Effector memory CD8-positive, alpha-beta T cell (primary cell): ENCODE measurements at regions not wholly inside any gene's neighbourhood (a gene's known extent, or its start where the extent isn't known, plus 50 kb on each side); places are given as distances from the start of the nearest gene placed in this dataset.

Experiments used
- ATAC-seq: fragments of 150-1000 bp; cut with Tn5 transposase; replicated peaks from 2 replicates; pipeline ENCODE4 v1.10.0; 2021; ENCODE audit warnings: mild to moderate bottlenecking, moderate library complexity
- DNase-seq, 3 experiments: peaks; one replicate each; pipeline ENCODE4 v3.0.0; 2021
- H3K27ac Mint-ChIP-seq, 2 donors: one replicate each; pipeline ENCODE4 v1.8.0; 2022; ENCODE audit warnings: mild to moderate bottlenecking in 2 of 2, mixed read lengths in 2 of 2, moderate library complexity in 2 of 2
- H3K27me3 Mint-ChIP-seq, 2 donors: one replicate each; pipeline ENCODE4 v1.8.0; 2022; ENCODE audit warnings: mixed read lengths in 2 of 2
- H3K36me3 Mint-ChIP-seq: one replicate; pipeline ENCODE4 v1.8.0; 2022; ENCODE audit warnings: mild to moderate bottlenecking, moderate library complexity, mixed read lengths; ENCODE audit not compliant: insufficient read depth
- H3K4me1 Mint-ChIP-seq, 2 donors: one replicate each; pipeline ENCODE4 v1.8.0; 2022; ENCODE audit warnings: low read depth in 2 of 2, mixed read lengths in 2 of 2
- H3K4me3 Mint-ChIP-seq, 2 donors: one replicate each; pipeline ENCODE4 v1.8.0; 2022; ENCODE audit warnings: mild to moderate bottlenecking in 2 of 2, mixed read lengths in 2 of 2, moderate library complexity in 2 of 2
- H3K9me3 Mint-ChIP-seq, 2 donors: one replicate each; pipeline ENCODE4 v1.8.0; 2022; ENCODE audit warnings: mixed read lengths in 2 of 2

GRCh38 chr6:105985816-105986632, 100.1 kb upstream of the PRDM1 start:
- DNase-seq, result no peak
- H3K4me1 Mint-ChIP-seq, result peaks cover 1 to 14% of the 10 kb centered on the region in 2 donors
- ATAC-seq, result no peak
- H3K9me3 Mint-ChIP-seq, result no peaks in the 10 kb centered on the region
- H3K36me3 Mint-ChIP-seq, result no peaks in the 10 kb centered on the region
- no peak overlapping the region for H3K27ac Mint-ChIP-seq
- H3K4me3 Mint-ChIP-seq, result no peak overlapping the region
- peaks cover 12 to 30% of the 10 kb centered on the region in 2 donors for H3K27me3 Mint-ChIP-seq

GRCh38 chr6:105985098-105985815, 100.9 kb upstream of the PRDM1 start:
- no peaks in the 10 kb centered on the region for H3K36me3 Mint-ChIP-seq
- no peak overlapping the region for H3K4me3 Mint-ChIP-seq
- no peak for ATAC-seq
- DNase-seq, result no peak
- H3K9me3 Mint-ChIP-seq, result no peaks in the 10 kb centered on the region
- peaks cover 12 to 37% of the 10 kb centered on the region in 2 donors for H3K27me3 Mint-ChIP-seq
- H3K4me1 Mint-ChIP-seq, result peaks cover 6 to 16% of the 10 kb centered on the region in 2 donors
- H3K27ac Mint-ChIP-seq, result no peak overlapping the region

- H3K4me3 Mint-ChIP-seq, result no peak overlapping the region
- no peak for DNase-seq
- H3K36me3 Mint-ChIP-seq, result no peaks in the 10 kb centered on the region
- H3K4me1 Mint-ChIP-seq, result peaks cover 6 to 15% of the 10 kb centered on the region in 2 donors
- no peak for ATAC-seq
- peaks cover 12 to 37% of the 10 kb centered on the region in 2 donors for H3K27me3 Mint-ChIP-seq
- no peak overlapping the region for H3K27ac Mint-ChIP-seq
- H3K9me3 Mint-ChIP-seq, result no peaks in the 10 kb centered on the region
Measured at GRCh38 chr6:105983763-105984162, 102.4 kb upstream of the PRDM1 start.

GRCh38 chr6:105982761-105983540, 103.2 kb upstream of the PRDM1 start:
- peaks cover 12 to 37% of the 10 kb centered on the region in 2 donors for H3K27me3 Mint-ChIP-seq
- peaks cover 6 to 15% of the 10 kb centered on the region in 2 donors for H3K4me1 Mint-ChIP-seq
- no peak for ATAC-seq
- H3K36me3 Mint-ChIP-seq, result no peaks in the 10 kb centered on the region
- no peak overlapping the region for H3K27ac Mint-ChIP-seq
- no peaks in the 10 kb centered on the region for H3K9me3 Mint-ChIP-seq
- no peak for DNase-seq
- H3K4me3 Mint-ChIP-seq, result no peak overlapping the region

GRCh38 chr6:105981888-105982358, 104.2 kb upstream of the PRDM1 start:
- ATAC-seq, result no peak

GRCh38 chr6:105981002-105981887, 104.9 kb upstream of the PRDM1 start:
- peak overlapping the region; percentile 86 to 91 for H3K4me3 Mint-ChIP-seq
- ATAC-seq, result peak; percentile 94
- peak overlapping the region; percentile 59 to 92 for H3K27ac Mint-ChIP-seq
- no peaks in the 10 kb centered on the region for H3K9me3 Mint-ChIP-seq
- DNase-seq, result peak; percentile 34 to 49 (median 37)
- peaks cover 6 to 15% of the 10 kb centered on the region in 2 donors for H3K4me1 Mint-ChIP-seq
- H3K27me3 Mint-ChIP-seq, result peaks cover 12 to 31% of the 10 kb centered on the region in 2 donors
- no peaks in the 10 kb centered on the region for H3K36me3 Mint-ChIP-seq

More at GRCh38 chr6:105981888-105982358, 104.2 kb upstream of the PRDM1 start:
- H3K9me3 Mint-ChIP-seq, result no peaks in the 10 kb centered on the region
- peaks cover 6 to 15% of the 10 kb centered on the region in 2 donors for H3K4me1 Mint-ChIP-seq
- H3K36me3 Mint-ChIP-seq, result no peaks in the 10 kb centered on the region
- peak overlapping the region in 1 of 2 donors; percentile 59 for H3K27ac Mint-ChIP-seq
- H3K4me3 Mint-ChIP-seq, result peak overlapping the region; percentile 86 to 91
- H3K27me3 Mint-ChIP-seq, result peaks cover 12 to 37% of the 10 kb centered on the region in 2 donors
- no peak for DNase-seq

- no peak overlapping the region for H3K4me3 Mint-ChIP-seq
- DNase-seq (no peak), ATAC-seq (no peak)
- peaks cover 6 to 11% of the 10 kb centered on the region in 2 donors for H3K4me1 Mint-ChIP-seq
- no peaks in the 10 kb centered on the region for H3K9me3 Mint-ChIP-seq
- no peaks in the 10 kb centered on the region for H3K36me3 Mint-ChIP-seq
- H3K27ac Mint-ChIP-seq, result no peak overlapping the region
- H3K27me3 Mint-ChIP-seq, result peaks cover 2 to 14% of the 10 kb centered on the region in 2 donors
Measured at GRCh38 chr6:105978974-105979373, 107.2 kb upstream of the PRDM1 start.

GRCh38 chr6:105977934-105978504, 108.1 kb upstream of the PRDM1 start:
- peaks cover 6 to 11% of the 10 kb centered on the region in 2 donors for H3K4me1 Mint-ChIP-seq
- ATAC-seq (no peak), DNase-seq (no peak)
- no peaks in the 10 kb centered on the region for H3K36me3 Mint-ChIP-seq
- H3K9me3 Mint-ChIP-seq, result peaks cover 0 to 9% of the 10 kb centered on the region in 2 donors
- no peak overlapping the region for H3K4me3 Mint-ChIP-seq
- no peak overlapping the region for H3K27ac Mint-ChIP-seq
- peaks cover 0 to 10% of the 10 kb centered on the region in 2 donors for H3K27me3 Mint-ChIP-seq

GRCh38 chr6:105974986-105975385, 111.2 kb upstream of the PRDM1 start:
- no peak for ATAC-seq
- no peak overlapping the region for H3K4me3 Mint-ChIP-seq
- no peaks in the 10 kb centered on the region for H3K27me3 Mint-ChIP-seq
- no peak overlapping the region for H3K27ac Mint-ChIP-seq
- H3K9me3 Mint-ChIP-seq, result peaks cover 5 to 22% of the 10 kb centered on the region in 2 donors
- no peaks in the 10 kb centered on the region for H3K36me3 Mint-ChIP-seq
- no peaks in the 10 kb centered on the region for H3K4me1 Mint-ChIP-seq
- DNase-seq, result no peak

GRCh38 chr6:105972440-105972839, 113.7 kb upstream of the PRDM1 start:
- H3K9me3 Mint-ChIP-seq, result peaks cover 8 to 31% of the 10 kb centered on the region in 2 donors

GRCh38 chr6:105968603-105969333, 117.4 kb upstream of the PRDM1 start:
- Mint-ChIP-seq H3K27ac (no peak overlapping the region), H3K9me3 (peaks cover 8 to 29% of the 10 kb centered on the region in 2 donors), H3K4me3 (no peak overlapping the region), H3K36me3 (no peaks in the 10 kb centered on the region), H3K4me1 (no peaks in the 10 kb centered on the region), H3K27me3 (peaks cover 0 to 5% of the 10 kb centered on the region in 2 donors)
- no peak for DNase-seq
- no peak for ATAC-seq

More at GRCh38 chr6:105972440-105972839, 113.7 kb upstream of the PRDM1 start:
- DNase-seq, result no peak
- ATAC-seq, result no peak
- Mint-ChIP-seq H3K36me3 (no peaks in the 10 kb centered on the region), H3K4me3 (no peak overlapping the region), H3K27me3 (no peaks in the 10 kb centered on the region), H3K4me1 (no peaks in the 10 kb centered on the region), H3K27ac (no peak overlapping the region)
